Lower leg skin (tissue), 3 donors: ENCODE measurements at regions not wholly inside any gene's neighbourhood (a gene's known extent, or its start where the extent isn't known, plus 50 kb on each side); places are given as distances from the start of the nearest gene placed in this dataset.

Source experiments
- POLR2A ChIP-seq, 2 donors: fragments of 450-650 bp; IDR thresholded peaks; one replicate each; pipeline ENCODE4 v1.6.1; 2016 to 2017; ENCODE audit warnings: antibody characterized with exemption in 2 of 2, mild to moderate bottlenecking in 1 of 2, moderate library complexity in 1 of 2
- TF ChIP-seq, protein P1 (sequence below), 3 donors: fragments of 450-650 bp; IDR thresholded peaks; one replicate each; pipeline ENCODE4 v1.5.1; 2016; ENCODE audit warnings: antibody characterized with exemption in 3 of 3, mild to moderate bottlenecking in 3 of 3, moderate library complexity in 2 of 3

DNA sequence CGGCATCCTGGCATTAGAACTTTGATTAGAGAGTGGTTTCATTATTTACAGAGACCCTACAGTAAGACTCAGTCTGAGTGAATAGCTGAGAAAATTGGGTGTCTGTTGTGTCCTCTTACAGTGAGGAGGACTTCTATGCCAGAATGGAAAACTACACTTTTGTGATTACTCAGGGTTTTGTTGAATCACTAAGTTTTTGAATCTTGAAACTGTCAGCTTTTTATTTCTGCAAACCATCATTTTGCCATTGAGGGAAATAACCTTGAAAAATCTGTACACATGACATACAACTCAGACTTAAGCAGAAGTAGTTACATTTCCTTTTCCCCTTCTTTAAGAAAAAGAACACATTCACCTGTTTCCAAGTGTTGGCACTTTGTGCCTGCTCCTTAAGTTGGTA is 117.6 kb upstream of the RASGEF1B start:
- TF ChIP-seq, protein P1, sequence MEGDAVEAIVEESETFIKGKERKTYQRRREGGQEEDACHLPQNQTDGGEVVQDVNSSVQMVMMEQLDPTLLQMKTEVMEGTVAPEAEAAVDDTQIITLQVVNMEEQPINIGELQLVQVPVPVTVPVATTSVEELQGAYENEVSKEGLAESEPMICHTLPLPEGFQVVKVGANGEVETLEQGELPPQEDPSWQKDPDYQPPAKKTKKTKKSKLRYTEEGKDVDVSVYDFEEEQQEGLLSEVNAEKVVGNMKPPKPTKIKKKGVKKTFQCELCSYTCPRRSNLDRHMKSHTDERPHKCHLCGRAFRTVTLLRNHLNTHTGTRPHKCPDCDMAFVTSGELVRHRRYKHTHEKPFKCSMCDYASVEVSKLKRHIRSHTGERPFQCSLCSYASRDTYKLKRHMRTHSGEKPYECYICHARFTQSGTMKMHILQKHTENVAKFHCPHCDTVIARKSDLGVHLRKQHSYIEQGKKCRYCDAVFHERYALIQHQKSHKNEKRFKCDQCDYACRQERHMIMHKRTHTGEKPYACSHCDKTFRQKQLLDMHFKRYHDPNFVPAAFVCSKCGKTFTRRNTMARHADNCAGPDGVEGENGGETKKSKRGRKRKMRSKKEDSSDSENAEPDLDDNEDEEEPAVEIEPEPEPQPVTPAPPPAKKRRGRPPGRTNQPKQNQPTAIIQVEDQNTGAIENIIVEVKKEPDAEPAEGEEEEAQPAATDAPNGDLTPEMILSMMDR (IDR thresholded peaks at IDR 0.05): no peak
- no peak for TF ChIP-seq POLR2A (IDR thresholded peaks at IDR 0.05)
